ENCODE measurements at regions not wholly inside any gene's neighbourhood (a gene's known extent, or its start where the extent isn't known, plus 50 kb on each side); places are given as distances from the start of the nearest gene placed in this dataset.
"Not testable (repeated sequence)": the region's sequence is repeated elsewhere in the genome, so short reads cannot be mapped to it uniquely, and the experiment has no call there.

GRCh38 chr7:153976745-153977144, 75.5 kb upstream of the DPP6 start:
- not testable (repeated sequence) for TF ChIP-seq POLR2AphosphoS5, POLR2A (IDR thresholded peaks at IDR 0.05)
- TF ChIP-seq, protein P1, sequence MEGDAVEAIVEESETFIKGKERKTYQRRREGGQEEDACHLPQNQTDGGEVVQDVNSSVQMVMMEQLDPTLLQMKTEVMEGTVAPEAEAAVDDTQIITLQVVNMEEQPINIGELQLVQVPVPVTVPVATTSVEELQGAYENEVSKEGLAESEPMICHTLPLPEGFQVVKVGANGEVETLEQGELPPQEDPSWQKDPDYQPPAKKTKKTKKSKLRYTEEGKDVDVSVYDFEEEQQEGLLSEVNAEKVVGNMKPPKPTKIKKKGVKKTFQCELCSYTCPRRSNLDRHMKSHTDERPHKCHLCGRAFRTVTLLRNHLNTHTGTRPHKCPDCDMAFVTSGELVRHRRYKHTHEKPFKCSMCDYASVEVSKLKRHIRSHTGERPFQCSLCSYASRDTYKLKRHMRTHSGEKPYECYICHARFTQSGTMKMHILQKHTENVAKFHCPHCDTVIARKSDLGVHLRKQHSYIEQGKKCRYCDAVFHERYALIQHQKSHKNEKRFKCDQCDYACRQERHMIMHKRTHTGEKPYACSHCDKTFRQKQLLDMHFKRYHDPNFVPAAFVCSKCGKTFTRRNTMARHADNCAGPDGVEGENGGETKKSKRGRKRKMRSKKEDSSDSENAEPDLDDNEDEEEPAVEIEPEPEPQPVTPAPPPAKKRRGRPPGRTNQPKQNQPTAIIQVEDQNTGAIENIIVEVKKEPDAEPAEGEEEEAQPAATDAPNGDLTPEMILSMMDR (IDR thresholded peaks at IDR 0.05): not testable (repeated sequence)

Data from prostate gland (tissue), 2 donors.